Smooth muscle cell (in vitro differentiated cells): ENCODE measurements at regions not wholly inside any gene's neighbourhood (a gene's known extent, or its start where the extent isn't known, plus 50 kb on each side); places are given as distances from the start of the nearest gene placed in this dataset.

Experiments
- DNase-seq: peaks from one replicate; lab custom pipeline; 2025; ENCODE audit not compliant: unreplicated experiment; lab: John Stamatoyannopoulos, UW
- H2AFZ ChIP-seq: fragments of 200-600 bp; sonication (generic); 2 replicates; pipeline ENCODE4 v1.6.0; 2016; ENCODE audit warnings: antibody characterized with exemption, low read depth, mild to moderate bottlenecking
- H3F3A ChIP-seq: fragments of 200-600 bp; sonication (generic); 2 replicates; pipeline ENCODE4 v1.6.0; 2017; ENCODE audit warnings: antibody characterized with exemption, low read depth
- H3K27ac ChIP-seq: fragments of 200-600 bp; sonication (generic); 2 replicates; pipeline ENCODE4 v1.5.1; 2016; ENCODE audit warnings: low read depth, mild to moderate bottlenecking
- H3K27me3 ChIP-seq: fragments of 200-600 bp; sonication (generic); 2 replicates; pipeline ENCODE4 v1.6.1; 2016; ENCODE audit warnings: low read depth, mild to moderate bottlenecking
- H3K36me3 ChIP-seq: fragments of 200-600 bp; sonication (generic); 2 replicates; pipeline ENCODE4 v1.5.1; 2016; ENCODE audit warnings: low read depth
- H3K4me1 ChIP-seq: fragments of 200-600 bp; sonication (generic); 2 replicates; pipeline ENCODE4 v1.5.1; 2016; ENCODE audit warnings: low read depth
- H3K4me2 ChIP-seq: fragments of 200-600 bp; sonication (generic); 2 replicates; pipeline ENCODE4 v1.6.0; 2016; ENCODE audit warnings: mild to moderate bottlenecking
- H3K4me3 ChIP-seq: fragments of 200-600 bp; sonication (generic); 2 replicates; pipeline ENCODE4 v1.5.1; 2016; ENCODE audit warnings: mild to moderate bottlenecking
- H3K79me2 ChIP-seq: fragments of 200-600 bp; sonication (generic); 2 replicates; pipeline ENCODE4 v1.6.0; 2016; ENCODE audit warnings: low read depth, mild to moderate bottlenecking
- H3K9ac ChIP-seq: fragments of 200-600 bp; sonication (generic); 2 replicates; pipeline ENCODE4 v1.6.0; 2016; ENCODE audit warnings: low read depth
- H3K9me3 ChIP-seq: fragments of 200-600 bp; sonication (generic); replicated peaks from 2 replicates; pipeline ENCODE4 v1.5.1; 2016; ENCODE audit warnings: low read depth
- H4K20me1 ChIP-seq: fragments of 200-600 bp; sonication (generic); 2 replicates; pipeline ENCODE4 v1.6.0; 2016; ENCODE audit warnings: low read depth
- CTCF ChIP-seq: fragments of 200-600 bp; sonication (generic); IDR thresholded peaks from 2 replicates; pipeline ENCODE4 v1.5.1; 2017; ENCODE audit warnings: borderline replicate concordance, mild to moderate bottlenecking, antibody characterized with exemption; ENCODE audit not compliant: insufficient read depth, poor library complexity, severe bottlenecking
- WGBS: methylation state at CpG from one replicate; pipeline ENCODE4 v1.1.7; 2016; ENCODE audit warnings: low lambda C conversion rate; 5-methylcytosine and 5-hydroxymethylcytosine counted together

- Histone ChIP-seq H3K27ac (no peak overlapping the region), H3K27me3 (no peaks in the 10 kb centered on the region), H4K20me1 (no peaks in the 10 kb centered on the region), H3K9ac (no peak overlapping the region), H3F3A (no peaks in the 10 kb centered on the region), H3K36me3 (no peaks in the 10 kb centered on the region), H3K4me1 (no peaks in the 10 kb centered on the region), H3K4me2 (no peak overlapping the region), H3K79me2 (no peaks in the 10 kb centered on the region), H3K9me3 (no peaks in the 10 kb centered on the region), H2AFZ (no peak overlapping the region), H3K4me3 (no peak overlapping the region)
- WGBS = 96% methylated on average over 3 of the region's 3 CpGs
- TF ChIP-seq CTCF = no peak
- no peak for DNase-seq
Observed at GRCh38 chr1:191890433-191891088, 267.7 kb upstream of the RGS18 start.

- TF ChIP-seq CTCF = no peak
- no peak overlapping the region for H2AFZ ChIP-seq
Observed at GRCh38 chr1:191892716-191893115, 265.5 kb upstream of the RGS18 start.

GRCh38 chr1:191895049-191895448, 263.2 kb upstream of the RGS18 start:
- WGBS = 77% methylated on average over 2 of the region's 2 CpGs
- Histone ChIP-seq H3K9me3 (no peaks in the 10 kb centered on the region), H3K9ac (no peak overlapping the region), H3F3A (no peaks in the 10 kb centered on the region), H3K27ac (no peak overlapping the region), H3K4me1 (no peaks in the 10 kb centered on the region), H4K20me1 (no peaks in the 10 kb centered on the region), H3K27me3 (no peaks in the 10 kb centered on the region), H3K79me2 (no peaks in the 10 kb centered on the region), H2AFZ (no peak overlapping the region), H3K4me3 (no peak overlapping the region), H3K36me3 (no peaks in the 10 kb centered on the region), H3K4me2 (no peak overlapping the region)
- TF ChIP-seq CTCF = no peak
- DNase-seq = no peak

More at GRCh38 chr1:191892716-191893115, 265.5 kb upstream of the RGS18 start:
- Histone ChIP-seq H3K4me1 (no peaks in the 10 kb centered on the region), H3K4me2 (no peak overlapping the region), H3F3A (no peaks in the 10 kb centered on the region), H3K36me3 (no peaks in the 10 kb centered on the region), H3K27ac (no peak overlapping the region), H3K9ac (no peak overlapping the region), H3K4me3 (no peak overlapping the region), H3K27me3 (no peaks in the 10 kb centered on the region), H4K20me1 (no peaks in the 10 kb centered on the region), H3K79me2 (no peaks in the 10 kb centered on the region), H3K9me3 (no peaks in the 10 kb centered on the region)
- DNase-seq = no peak

- Histone ChIP-seq H4K20me1 (no peaks in the 10 kb centered on the region), H2AFZ (no peak overlapping the region), H3K4me1 (no peaks in the 10 kb centered on the region), H3K9me3 (no peaks in the 10 kb centered on the region), H3K27me3 (no peaks in the 10 kb centered on the region), H3K4me2 (no peak overlapping the region), H3K4me3 (no peak overlapping the region), H3K36me3 (no peaks in the 10 kb centered on the region), H3K79me2 (no peaks in the 10 kb centered on the region), H3K9ac (no peak overlapping the region), H3F3A (no peaks in the 10 kb centered on the region), H3K27ac (no peak overlapping the region)
- no peak for DNase-seq
- TF ChIP-seq CTCF = no peak
Observed at GRCh38 chr1:191895462-191896058, 262.7 kb upstream of the RGS18 start.
